ENCODE measurements at regions not wholly inside any gene's neighbourhood (a gene's known extent, or its start where the extent isn't known, plus 50 kb on each side); places are given as distances from the start of the nearest gene placed in this dataset.

DNA sequence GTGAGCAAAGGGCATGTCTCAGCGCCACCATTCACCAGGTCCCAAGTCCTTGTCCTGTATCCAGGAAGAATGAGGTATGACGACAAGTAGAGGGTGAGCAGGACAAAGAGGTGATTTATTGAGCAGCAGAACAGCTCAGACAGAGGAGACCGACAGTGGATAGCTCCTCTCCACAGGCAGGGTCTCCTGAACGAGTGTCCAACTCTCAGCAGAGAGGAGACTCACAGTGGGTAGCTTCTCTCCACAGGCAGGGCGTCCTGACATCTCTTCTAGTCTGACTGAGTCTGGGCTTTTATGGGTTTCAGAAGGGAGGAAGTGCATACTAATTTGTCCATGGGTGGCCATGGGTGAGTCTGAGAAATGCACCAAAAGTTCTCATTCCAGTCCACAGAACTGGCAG lies 204.7 kb downstream of the ANKRD60 start:
- H2AFZ ChIP-seq (ENCODE audit: low read depth, low read length): no peak overlapping the region
- no peaks in the 10 kb centered on the region for H3K9me1 ChIP-seq (replicated peaks; ENCODE audit: control insufficient read depth, extremely low read depth, insufficient read depth, low read length)
- no peaks in the 10 kb centered on the region for H3K4me1 ChIP-seq (ENCODE audit: control insufficient read depth, extremely low read depth, insufficient read depth, low read length)
- H3K9me3 ChIP-seq (replicated peaks; ENCODE audit: control insufficient read depth, insufficient read depth, low read length): no peaks in the 10 kb centered on the region
- ChIA-PET CTCF (interaction anchor here (1.2 to 1.3 kb wide), 2 partner anchors 58 to 64 kb away, joined by 3 to 4 read pairs; no protein-coding TSS in a partner anchor), POLR2A (no interaction called here)
- H3K27me3 ChIP-seq (ENCODE audit: control insufficient read depth in 2 of 2, insufficient read depth in 2 of 2, low read length in 2 of 2): no peaks in the 10 kb centered on the region
- no peak for DNase-seq (ENCODE audit: low read depth, low spot score)
- H3K4me3 ChIP-seq (replicated peaks in 1 of 3; ENCODE audit: insufficient read depth in 1 of 3, low read depth in 1 of 3, low read length in 3 of 3): no peak overlapping the region
- TF ChIP-seq POLR2AphosphoS5 (IDR thresholded peaks at IDR 0.05; ENCODE audit: insufficient read depth, low read depth, low read length) (no peak), JUN (IDR thresholded peaks at IDR 0.05; ENCODE audit: borderline replicate concordance, insufficient read depth, insufficient read length, low read depth) (no peak), MYC (IDR thresholded peaks at IDR 0.05; ENCODE audit: low read depth, low read length) (no peak), POLR2A (IDR thresholded peaks at IDR 0.05; ENCODE audit: low read depth, low read length) (no peak), EZH2 (IDR thresholded peaks at IDR 0.05; ENCODE audit: borderline replicate concordance, low read depth, low read length, severe bottlenecking) (no peak), FOS (IDR thresholded peaks at IDR 0.05; ENCODE audit: borderline replicate concordance, insufficient read depth, low read length) (no peak), GATA2 (IDR thresholded peaks at IDR 0.05; ENCODE audit: insufficient read depth, insufficient read length, low read depth, low read length) (no peak)
- TF ChIP-seq, protein P1, sequence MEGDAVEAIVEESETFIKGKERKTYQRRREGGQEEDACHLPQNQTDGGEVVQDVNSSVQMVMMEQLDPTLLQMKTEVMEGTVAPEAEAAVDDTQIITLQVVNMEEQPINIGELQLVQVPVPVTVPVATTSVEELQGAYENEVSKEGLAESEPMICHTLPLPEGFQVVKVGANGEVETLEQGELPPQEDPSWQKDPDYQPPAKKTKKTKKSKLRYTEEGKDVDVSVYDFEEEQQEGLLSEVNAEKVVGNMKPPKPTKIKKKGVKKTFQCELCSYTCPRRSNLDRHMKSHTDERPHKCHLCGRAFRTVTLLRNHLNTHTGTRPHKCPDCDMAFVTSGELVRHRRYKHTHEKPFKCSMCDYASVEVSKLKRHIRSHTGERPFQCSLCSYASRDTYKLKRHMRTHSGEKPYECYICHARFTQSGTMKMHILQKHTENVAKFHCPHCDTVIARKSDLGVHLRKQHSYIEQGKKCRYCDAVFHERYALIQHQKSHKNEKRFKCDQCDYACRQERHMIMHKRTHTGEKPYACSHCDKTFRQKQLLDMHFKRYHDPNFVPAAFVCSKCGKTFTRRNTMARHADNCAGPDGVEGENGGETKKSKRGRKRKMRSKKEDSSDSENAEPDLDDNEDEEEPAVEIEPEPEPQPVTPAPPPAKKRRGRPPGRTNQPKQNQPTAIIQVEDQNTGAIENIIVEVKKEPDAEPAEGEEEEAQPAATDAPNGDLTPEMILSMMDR (IDR thresholded peaks at IDR 0.05; ENCODE audit: extremely low read depth in 1 of 2, insufficient read depth in 1 of 2, low read depth in 1 of 2, low read length in 2 of 2): no peak
- TF ChIP-seq, protein P2, sequence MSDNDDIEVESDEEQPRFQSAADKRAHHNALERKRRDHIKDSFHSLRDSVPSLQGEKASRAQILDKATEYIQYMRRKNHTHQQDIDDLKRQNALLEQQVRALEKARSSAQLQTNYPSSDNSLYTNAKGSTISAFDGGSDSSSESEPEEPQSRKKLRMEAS (IDR thresholded peaks at IDR 0.05; ENCODE audit: insufficient read depth, insufficient read length): no peak
- intact Hi-C loops (cut with micrococcal nuclease) (no loop called here), dilution Hi-C loops (cut with MboI; ENCODE audit: extremely low pct_ligation_motif_present, low sequenced_read_pairs) (no loop called here)
- no peaks in the 10 kb centered on the region for H4K20me1 ChIP-seq (replicated peaks; ENCODE audit: control insufficient read depth, extremely low read depth, insufficient read depth, low read length)
- FAIRE-seq: no peak
- no peak overlapping the region for H3K9ac ChIP-seq (replicated peaks; ENCODE audit: extremely low read depth, insufficient read depth, low read length)
- H3K79me2 ChIP-seq (ENCODE audit: control insufficient read depth, insufficient read depth, low read length): no peaks in the 10 kb centered on the region
- no peak overlapping the region for H3K27ac ChIP-seq (ENCODE audit: insufficient read depth, low read depth, low read length)
- no peak overlapping the region for H3K4me2 ChIP-seq (ENCODE audit: insufficient read depth, low read length)
- H3K36me3 ChIP-seq (ENCODE audit: control insufficient read depth in 2 of 2, extremely low read depth in 1 of 2, insufficient read depth in 2 of 2, low read length in 2 of 2): no peaks in the 10 kb centered on the region
- no TSS peak for BruUV-seq (replicated peaks)
